ENCODE measurements at regions not wholly inside any gene's neighbourhood (a gene's known extent, or its start where the extent isn't known, plus 50 kb on each side); places are given as distances from the start of the nearest gene placed in this dataset.
"Not testable (repeated sequence)": the region's sequence is repeated elsewhere in the genome, so short reads cannot be mapped to it uniquely, and the experiment has no call there.

DNA sequence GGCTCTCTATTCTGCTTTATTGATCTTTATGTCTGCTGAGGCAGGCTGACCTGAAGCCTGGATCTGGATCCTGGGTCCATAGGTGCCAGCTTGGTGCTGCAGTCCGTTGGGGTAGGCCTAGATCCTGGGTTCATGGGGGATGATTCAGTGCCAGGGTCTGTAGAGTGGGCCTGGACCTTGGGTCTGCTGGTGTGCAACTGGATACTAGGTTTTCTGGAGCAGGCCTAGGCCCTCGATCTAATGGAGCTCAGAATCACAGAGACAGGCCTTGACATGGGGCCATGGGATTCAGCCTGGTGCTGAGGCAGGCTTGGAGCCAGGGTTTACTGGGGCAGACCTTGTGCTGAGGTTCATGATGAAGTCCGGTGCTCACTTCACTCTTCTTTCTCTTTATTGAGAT lies 358.6 kb downstream of the TEX13C start:
- DNase-seq (ENCODE audit: low read depth in 2 of 2) = no peak

DNA sequence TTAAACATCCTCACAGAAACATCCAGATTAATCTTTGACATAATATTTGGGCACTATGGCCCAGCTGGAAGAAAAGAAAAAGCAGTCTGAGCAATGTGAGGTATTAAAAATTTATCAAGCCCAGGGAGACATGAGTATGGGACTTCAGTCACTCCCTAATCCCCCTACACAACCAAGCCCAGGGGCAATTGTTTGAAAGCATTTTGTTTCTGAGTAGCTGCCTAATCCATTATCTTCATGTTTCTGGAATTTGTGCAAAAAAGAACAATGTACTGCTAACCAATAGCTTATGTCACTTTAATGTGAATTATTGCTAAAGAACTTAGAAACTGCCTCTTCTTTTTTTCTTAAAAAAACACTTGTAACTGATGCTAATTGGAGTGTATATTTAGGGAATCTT lies 360.7 kb downstream of the TEX13C start:
- DNase-seq (ENCODE audit: low read depth in 2 of 2) = no peak

DNA sequence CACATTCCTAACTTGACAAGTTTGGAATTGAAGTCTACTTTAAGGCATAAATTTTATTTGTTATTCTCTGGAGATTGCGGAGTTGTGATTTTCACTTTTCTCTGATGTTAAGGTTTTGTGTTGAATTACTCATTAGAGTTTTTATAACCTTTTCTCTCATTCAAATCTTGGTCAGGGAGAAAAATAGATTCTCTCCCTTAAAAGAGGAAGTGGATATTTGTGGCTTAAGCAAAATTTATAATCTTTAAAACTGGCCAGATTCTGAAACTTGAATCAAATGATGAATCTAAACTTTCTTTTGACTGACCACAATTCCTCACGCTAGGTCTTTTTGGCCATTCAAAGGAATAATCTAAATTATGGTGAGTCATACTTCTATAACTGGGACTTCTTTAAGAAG lies 361.4 kb downstream of the TEX13C start:
- no peak for DNase-seq (ENCODE audit: low read depth in 2 of 2)

DNA sequence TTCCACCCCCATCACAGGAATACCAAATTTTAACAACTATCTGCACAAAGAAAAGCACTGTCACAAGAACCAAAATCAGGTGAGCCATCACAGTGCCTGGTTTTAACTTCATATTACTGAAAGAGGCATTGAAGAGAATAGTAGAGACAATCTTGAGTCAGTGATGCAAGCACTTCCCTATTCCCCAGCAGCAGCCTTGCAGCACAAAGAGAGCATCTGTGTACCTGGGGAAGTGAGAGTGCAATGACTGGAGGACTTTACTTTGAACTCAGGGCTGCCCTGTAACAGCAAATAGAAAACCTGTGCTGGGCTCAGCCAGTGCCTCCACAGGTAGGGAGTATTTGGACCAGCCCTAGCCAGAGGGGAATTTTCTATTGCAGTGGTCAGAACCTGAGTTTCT lies 361.8 kb downstream of the TEX13C start:
- DNase-seq (ENCODE audit: low read depth in 2 of 2) = no peak

DNA sequence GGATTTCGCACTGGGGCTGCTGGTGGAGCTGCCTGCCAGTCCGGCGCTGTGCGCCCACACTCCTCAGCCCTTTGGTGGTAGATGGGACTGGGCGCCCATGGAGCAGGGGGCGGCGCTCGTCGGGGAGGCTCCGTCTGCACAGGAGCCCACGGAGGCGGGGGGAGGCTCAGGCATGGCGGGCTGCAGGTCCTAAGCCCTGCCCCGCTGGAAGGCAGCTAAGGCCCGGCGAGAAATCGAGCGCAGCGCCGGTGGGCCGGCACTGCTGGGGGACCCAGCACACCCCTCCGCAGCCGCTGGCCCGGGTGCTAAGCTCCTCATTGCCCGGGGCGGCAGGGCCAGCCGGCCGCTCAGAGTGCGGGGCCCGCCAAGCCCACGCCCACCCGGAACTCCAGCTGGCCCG lies 370.9 kb downstream of the TEX13C start:
- not testable (repeated sequence) for DNase-seq (ENCODE audit: low read depth in 2 of 2)

DNA sequence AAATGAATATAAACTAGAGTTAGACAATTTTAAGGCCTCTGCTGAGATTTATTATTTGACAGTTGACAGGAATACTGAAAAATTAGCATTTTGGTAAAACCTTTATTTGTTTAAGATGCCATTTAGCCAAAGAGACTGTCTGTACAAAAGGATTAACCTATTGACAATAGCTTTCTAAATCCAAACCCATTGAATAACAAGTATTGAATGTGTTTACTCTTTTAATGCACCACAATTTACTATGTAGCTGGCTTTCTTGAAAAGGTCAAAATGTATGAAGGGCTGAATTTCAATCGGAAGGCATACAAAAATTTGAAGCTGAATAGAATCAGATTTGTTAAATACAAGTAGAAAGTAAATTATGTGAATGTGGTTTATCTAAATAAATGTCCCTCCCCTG lies 374.5 kb downstream of the TEX13C start:
- no peak for DNase-seq (ENCODE audit: low read depth in 2 of 2)

DNA sequence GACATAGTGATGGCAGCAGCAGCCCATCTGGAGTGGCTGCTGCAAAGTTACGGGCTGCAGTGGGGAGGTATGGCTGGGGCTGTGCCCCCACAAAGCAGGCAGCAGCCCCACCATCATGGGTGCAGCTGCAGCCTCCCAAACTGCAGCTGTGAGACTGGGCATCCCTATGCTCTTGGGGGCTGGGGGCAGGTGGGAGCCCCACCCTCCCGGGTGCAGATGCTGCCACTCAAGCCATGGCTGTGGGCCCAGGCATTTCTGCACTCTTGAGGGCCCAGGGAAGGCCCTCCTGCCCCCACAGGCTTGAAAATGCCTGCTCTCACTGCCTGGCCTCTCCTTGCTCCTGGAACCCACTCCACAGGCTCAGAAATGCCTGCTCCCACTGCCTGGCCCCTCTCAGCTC lies 389.4 kb downstream of the TEX13C start:
- DNase-seq (ENCODE audit: low read depth in 2 of 2) = no peak

DNA sequence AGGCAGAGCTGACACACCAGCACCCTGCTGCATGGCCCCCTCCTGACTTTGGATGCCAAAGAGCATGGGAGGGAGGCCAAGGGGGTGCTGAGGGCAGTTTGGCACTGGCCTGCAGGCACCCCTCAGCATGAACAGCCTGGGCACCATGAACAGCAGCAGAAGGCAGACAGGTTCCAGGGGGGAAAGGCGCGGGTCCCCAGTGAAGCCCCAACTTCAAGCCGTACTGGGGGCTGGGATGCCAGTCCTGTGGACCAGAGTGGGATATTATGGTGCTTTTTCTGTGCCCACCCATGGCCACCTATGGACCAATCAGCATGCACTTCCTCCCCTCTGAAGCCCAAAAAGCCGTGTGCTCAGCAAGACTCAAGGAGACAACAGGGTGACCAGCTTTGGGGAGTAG lies 389.9 kb downstream of the TEX13C start:
- no peak for DNase-seq (ENCODE audit: low read depth in 2 of 2)

DNA sequence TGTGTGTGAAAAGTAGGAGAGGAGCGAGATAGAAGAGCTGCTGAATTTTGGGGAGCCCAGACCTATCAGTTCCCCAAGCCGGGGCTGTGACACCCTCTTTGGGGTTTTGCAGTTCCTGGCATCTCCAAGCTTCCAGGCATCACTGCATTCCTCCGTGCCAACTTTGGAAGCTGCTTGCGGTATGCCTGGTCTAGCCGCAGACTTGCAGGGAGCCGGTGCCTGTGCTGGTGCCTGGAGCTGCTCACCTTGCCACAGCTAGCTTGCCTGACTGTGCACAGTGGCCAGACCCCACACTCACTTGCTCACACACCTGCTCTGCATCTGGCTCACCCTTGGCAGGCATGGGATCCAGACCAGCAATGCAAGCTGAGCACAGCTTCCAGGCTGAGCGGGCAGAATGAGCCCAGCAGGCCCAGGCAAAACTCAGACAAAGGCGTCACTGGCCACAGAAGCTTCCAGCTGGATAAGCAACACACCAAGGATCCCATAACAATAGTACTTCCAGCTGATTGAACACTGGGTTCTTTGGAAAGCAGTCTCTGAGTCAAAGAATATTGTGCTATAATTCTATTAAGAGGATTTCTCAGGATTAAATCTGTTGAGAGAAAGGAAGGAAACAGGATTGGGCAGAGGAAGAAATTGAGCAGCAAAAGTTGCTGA lies 390.9 kb downstream of the TEX13C start:
- no peak for DNase-seq (ENCODE audit: low read depth in 2 of 2)

DNA sequence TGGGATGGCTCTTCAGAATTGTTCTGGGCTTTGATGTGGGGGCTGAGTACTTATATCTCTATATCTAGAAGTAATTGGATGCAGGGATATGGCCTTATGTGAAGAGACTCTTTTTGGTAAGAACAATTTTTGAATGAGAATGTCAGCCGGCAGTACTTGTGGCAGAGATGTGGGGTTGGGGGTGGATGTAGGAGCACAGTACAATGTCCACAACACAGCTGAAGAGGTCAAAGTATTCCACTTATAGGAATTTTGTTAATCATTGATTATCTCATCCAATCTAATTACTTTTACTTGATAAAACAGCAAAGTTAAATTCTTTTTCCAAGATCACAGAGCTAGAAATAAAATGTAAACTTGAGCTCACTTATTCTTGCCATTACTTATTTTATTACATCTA lies 391.4 kb downstream of the TEX13C start:
- DNase-seq (ENCODE audit: low read depth in 2 of 2) = no peak

DNA sequence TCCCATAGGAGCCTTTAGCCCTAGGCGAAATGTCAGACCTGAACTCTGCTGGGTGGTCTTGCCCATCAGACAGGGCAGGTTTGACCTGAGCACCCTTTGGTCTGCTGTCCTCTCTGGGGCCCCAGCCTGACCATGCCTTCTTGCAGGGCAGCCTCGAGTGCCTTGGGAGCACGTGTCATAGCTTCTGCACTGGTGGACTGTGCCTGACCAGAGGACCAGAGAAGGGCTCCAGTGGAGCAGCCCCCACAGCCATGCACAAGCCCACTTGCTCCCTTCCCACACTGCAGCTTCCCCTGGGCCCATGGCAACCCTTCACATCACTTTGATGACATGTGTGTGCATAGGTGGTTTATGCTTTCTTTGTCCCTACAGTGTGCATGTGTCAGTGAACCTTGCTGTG lies 394.0 kb downstream of the TEX13C start:
- no peak for DNase-seq (ENCODE audit: low read depth in 2 of 2)

DNA sequence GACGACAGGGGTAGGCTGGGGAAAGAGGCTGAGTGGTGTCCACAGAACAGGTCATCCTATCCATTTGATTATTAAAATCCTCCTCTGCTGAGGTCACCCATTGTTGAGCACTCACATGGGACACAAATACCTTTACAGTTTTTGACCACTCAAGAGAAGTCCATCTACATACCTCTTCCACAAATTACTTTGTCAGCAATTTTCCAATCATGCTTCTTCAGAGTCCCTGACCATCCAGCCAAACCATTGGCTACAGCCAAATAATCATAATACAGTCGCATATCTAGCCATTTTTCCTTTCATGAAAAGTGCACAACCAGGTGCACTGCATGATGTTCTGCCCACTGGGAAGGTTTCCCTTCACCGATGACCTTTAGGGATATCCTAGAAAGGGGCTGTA lies 407.4 kb downstream of the TEX13C start:
- no peak for DNase-seq (ENCODE audit: low read depth in 2 of 2)

DNA sequence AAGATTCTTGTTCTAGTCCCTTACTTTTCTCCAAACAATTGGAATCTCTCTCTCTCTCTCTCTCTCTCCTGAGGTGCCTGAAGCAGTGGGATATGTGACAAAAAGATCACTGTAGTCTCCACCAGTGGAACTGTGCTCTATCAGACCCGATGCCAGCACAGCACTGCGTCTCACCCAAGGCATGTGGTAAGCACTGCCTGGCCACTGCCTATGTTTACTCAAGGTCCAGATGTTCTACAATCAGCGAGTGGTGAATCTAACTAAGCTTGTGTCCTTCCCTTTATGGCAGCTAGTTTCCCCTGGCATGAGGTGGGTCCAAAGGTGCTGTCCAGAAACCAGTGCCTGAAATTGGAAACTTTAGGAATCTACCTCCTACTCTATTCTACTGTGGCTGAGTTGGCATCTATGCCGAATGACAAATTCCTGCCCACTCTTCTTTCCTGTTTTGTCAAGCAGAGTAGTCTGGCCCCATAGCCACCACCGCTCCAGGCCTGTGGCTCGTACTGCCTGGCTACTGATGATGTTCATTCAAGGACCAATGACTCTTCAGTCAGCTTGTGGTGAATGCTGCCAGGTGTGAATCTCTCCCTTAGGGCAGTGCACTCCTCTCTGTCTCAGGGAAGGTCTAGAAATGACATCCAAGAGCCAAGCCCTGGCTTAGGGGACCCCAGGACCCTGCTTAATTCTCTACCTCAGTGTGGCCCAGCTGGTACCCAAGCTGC lies 416.5 kb downstream of the TEX13C start:
- DNase-seq (ENCODE audit: low read depth in 2 of 2) = no peak

DNA sequence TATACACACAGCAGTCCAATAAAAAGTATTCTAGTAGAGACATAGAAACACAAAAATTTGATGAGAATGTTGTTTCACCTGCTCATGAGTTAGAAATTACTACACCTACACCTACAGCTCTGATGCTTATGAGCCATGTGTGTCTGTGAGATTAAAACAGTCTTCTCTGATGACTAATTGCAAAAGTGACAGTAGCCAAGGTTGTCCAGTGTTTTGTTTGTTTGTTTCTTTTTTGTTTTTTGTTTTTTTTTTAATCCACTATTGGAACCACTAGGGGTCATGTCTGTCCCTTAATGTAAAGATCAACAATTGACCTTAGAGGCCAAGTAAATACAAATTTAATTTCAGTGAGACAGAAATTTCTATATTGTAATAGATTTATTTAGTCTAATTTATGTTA lies 423.1 kb downstream of the TEX13C start:
- DNase-seq (ENCODE audit: low read depth in 2 of 2) = no peak

DNA sequence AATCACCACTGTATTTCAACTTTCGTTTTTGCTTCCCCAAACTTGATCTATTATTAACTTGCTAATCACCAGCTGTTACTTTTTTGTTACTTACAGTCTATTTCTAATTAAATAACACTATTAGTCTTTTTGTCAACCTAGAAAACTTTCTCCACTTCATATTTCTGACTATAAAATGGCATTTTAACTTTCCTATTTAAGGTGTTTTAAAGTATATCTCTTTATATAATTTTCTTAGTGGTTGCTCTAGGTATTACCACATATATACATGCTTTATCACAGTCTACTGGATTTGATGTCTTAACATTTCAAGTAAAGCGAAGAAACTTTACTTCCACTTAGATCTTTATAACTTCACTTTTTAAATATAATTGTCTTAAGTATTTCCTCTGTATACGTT lies 421.2 kb downstream of the DCAF12L2 start:
- DNase-seq (ENCODE audit: low read depth in 2 of 2) = no peak

DNA sequence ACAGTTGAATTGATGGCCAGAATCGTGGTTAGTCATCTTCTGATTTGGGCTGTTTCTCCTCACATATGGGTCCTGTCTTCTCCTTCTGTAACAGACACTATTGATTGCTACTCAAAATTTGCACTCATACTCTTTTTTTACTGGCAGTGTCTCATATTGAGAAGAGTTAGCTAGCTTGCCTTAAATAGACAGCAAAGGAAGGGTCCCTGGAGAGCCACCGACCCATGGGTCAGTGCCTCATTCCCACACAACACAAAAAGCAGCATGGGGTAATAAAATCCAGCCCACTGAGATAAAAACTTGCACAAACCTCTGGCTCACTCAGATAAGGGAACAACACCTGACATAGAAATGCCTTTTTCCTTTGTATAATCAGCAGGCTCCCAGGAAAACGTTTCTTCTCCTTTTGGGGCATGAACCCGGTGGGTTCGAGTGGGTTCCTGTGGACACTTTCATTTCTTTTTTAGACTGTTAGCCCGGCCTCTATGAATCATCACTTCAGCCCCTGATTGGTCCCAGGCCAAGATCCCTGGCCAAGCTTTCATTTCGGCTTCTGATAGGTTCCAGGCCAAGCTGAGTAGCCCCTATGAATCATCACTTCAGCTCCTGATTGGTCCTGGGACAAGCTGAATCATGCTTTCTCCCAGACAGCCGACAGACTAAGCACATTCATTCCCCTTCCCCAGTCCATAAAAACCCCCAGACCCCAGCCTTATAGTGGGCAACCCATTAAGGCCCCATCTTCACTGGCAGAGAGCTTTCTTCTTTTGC lies 408.1 kb downstream of the DCAF12L2 start:
- DNase-seq (ENCODE audit: low read depth in 2 of 2) = no peak

DNA sequence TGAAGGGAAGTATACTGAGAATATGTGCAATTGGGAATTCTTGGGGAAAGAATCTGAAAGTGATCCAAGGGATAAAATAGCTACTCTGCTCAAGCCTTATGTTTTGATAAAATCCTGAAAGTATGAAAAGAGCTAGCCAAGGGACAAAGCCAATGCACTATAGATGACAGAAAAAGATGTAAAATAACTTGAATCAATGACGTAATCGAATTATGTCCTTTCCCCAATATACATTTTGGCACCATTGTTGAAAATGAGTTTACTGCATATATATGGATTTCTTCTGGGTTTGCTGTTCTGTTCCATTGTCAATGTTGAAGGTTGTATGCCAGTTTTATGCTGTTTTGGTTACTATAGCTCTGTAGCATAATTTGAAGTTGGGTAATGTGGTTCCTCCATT lies 407.3 kb downstream of the DCAF12L2 start:
- DNase-seq (ENCODE audit: low read depth in 2 of 2) = no peak

DNA sequence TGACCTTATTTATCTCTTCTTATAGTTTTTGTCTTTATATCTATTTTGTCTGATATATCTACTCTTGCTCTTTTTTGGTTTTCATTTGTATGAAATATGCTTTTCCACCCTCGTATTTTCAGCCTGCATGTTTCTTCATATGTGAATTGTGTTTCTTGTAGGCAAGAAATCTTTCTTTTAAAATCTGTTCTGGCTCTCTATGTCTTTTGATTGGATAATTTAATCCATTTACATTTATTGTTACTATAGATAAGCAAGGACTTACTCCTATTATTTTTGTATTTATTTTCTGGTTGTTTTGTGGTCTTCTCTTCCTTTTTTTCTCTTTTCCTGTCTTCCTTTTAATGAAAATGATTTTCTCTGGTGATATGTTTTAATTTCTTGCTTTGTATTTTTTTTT lies 403.1 kb downstream of the DCAF12L2 start:
- DNase-seq (ENCODE audit: low read depth in 2 of 2) = no peak

DNA sequence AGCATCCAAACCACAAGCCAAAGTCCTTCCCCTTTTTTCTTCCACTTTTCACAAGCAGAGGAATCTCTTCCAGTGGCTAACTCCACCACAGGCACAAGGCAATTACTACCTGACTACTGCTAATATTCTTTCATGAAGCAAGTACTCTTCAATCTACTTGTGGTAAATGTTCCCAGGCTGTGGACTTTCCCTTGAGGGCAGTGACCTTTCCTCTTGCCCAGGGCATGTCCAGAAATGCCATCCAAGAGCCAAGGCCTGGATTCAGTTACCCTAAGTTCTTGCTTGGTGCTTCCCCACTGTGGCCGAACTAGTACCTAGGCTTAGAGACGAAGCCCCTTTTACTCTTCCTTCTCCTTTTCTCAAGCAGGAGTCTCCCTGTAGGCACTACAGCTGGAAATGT lies 400.7 kb downstream of the DCAF12L2 start:
- no peak for DNase-seq (ENCODE audit: low read depth in 2 of 2)

DNA sequence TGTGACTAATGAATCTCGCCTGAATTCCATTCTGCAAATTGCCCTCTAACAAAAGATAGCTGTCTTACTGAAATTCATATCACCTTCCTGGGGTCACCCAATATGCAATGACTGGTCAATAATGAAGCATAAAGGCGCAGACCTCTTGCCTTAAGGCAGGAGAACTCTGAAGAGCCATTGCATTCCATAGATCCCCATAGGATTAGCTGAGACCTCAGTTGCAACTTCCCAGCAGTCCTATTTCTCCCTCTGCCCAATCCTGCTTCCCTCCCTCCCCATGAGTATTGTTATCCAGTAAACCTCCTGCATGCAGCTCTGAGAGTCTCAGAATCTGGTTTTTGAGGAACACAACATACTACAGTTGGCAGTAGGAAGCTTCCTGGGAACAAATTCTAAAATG lies 396.5 kb downstream of the DCAF12L2 start:
- DNase-seq (ENCODE audit: low read depth in 2 of 2) = no peak

DNA sequence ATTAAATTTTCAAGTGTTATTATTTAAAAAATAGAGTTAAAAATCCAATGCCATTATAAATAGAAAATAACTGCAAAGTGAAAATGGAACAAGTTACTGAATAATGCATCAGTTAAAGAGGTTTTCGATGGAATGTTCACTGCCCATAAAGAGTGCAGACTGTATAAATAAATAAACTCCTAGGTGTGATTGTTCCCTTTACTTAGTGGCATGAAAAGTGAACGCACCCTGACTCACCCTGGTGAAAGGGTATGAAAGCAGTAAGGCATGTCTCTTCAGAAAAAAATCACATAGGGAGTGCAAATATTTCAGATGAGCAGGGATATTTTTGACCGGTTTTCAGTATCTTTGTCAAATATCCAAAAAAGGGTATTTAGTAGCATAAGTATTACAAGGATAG lies 387.8 kb downstream of the DCAF12L2 start:
- DNase-seq (ENCODE audit: low read depth in 2 of 2) = no peak

DNA sequence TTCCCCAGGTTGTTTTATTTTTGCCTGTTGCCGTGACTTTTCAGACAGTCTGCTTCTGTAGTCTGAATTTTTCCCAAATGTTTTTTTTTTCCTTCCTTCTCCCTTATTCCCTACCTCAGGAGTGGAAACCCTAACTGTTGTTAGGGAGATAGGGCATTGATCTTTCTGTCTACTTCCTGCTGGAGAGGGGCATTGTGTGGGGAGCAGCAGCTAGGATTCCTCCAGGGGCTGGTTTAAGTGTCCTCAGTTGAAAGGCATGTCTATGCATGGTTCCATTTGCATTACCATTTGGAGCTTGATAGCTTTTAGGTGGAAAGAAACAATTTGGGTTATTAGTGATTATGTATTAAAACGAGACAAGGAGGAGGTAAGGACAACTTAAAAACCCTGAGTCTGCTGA lies 383.9 kb downstream of the DCAF12L2 start:
- no peak for DNase-seq (ENCODE audit: low read depth in 2 of 2)

DNA sequence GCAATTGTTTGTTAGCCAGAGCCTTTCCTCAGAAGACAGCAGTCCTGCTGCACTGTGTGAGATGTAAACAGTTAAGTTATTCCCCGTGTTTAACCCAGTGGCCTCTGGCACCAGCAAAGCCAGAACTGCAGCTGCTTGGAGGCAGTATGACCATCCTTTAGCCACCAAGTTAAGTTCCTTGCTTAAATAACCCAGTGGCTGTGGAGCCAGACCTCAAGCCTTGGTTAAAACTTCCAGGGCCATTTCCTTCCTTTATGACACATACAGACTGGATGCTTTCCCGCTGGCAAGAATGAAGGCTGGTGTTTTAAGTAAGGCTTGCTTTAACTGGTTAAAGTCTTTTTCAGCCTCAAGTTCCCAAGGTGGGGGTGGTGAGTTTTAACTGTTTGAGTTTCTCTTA lies 379.8 kb downstream of the DCAF12L2 start:
- DNase-seq (ENCODE audit: low read depth in 2 of 2) = peak in 1 of 2 experiments; percentile 2
